HL-60 (cell line): ENCODE measurements at regions not wholly inside any gene's neighbourhood (a gene's known extent, or its start where the extent isn't known, plus 50 kb on each side); places are given as distances from the start of the nearest gene placed in this dataset.

Experiments used
- POLR2AphosphoS5 ChIP-seq: IDR thresholded peaks from 2 replicates; pipeline ENCODE4 v1.6.1; 2012; ENCODE audit warnings: low read depth
- TF ChIP-seq, protein P1 (sequence below): IDR thresholded peaks from one replicate; pipeline ENCODE4 v1.5.1; 2011; ENCODE audit warnings: low read length, control low read depth, inconsistent platforms; ENCODE audit not compliant: insufficient read depth

DNA sequence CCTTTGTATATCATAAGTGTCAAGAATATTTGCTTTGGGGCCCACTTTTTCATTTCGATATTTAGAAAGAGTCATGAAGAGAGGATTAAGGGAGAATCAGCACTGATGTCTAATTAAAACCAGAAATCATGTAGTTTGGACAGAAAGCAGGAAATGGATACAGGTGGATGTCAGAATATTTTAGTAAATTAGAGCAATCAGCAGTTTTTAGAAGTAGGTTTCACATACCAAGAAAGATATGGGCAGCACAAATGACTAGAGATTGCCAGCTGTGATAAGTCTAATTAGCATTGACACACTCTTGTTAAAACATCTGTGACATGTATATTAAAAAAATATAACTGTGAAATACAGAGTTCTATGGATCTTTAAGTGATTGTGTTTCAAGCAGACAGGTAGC lies 180.8 kb upstream of the POM121L12 start:
- TF ChIP-seq, protein P1, sequence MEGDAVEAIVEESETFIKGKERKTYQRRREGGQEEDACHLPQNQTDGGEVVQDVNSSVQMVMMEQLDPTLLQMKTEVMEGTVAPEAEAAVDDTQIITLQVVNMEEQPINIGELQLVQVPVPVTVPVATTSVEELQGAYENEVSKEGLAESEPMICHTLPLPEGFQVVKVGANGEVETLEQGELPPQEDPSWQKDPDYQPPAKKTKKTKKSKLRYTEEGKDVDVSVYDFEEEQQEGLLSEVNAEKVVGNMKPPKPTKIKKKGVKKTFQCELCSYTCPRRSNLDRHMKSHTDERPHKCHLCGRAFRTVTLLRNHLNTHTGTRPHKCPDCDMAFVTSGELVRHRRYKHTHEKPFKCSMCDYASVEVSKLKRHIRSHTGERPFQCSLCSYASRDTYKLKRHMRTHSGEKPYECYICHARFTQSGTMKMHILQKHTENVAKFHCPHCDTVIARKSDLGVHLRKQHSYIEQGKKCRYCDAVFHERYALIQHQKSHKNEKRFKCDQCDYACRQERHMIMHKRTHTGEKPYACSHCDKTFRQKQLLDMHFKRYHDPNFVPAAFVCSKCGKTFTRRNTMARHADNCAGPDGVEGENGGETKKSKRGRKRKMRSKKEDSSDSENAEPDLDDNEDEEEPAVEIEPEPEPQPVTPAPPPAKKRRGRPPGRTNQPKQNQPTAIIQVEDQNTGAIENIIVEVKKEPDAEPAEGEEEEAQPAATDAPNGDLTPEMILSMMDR: no peak
- TF ChIP-seq POLR2AphosphoS5: no peak
